ENCODE measurements at regions not wholly inside any gene's neighbourhood (a gene's known extent, or its start where the extent isn't known, plus 50 kb on each side); places are given as distances from the start of the nearest gene placed in this dataset.

GRCh38 chr18:27826101-27826500 lies 350.8 kb downstream of the CDH2 start:
- DNase-seq, result no peak

DNA sequence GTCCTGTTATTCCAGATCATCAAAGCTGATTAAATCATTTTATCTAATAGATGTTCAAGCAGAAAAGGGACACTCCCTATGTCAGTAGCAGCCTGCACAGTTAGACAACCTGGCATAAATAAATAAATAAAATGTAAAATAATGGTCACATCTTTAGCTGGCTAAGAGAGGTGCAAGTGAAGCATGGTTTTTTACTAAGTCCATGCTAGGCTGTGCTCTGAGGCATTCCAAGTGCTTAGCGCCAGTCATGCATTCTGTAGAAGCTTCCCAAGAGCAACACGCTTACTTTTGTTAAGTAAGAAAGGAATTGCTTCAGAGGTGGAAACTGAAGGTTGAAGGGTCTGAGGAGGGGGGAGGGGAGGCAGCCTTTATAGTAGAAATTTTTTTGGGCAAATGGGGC lies 351.2 kb downstream of the CDH2 start:
- DNase-seq, result no peak

DNA sequence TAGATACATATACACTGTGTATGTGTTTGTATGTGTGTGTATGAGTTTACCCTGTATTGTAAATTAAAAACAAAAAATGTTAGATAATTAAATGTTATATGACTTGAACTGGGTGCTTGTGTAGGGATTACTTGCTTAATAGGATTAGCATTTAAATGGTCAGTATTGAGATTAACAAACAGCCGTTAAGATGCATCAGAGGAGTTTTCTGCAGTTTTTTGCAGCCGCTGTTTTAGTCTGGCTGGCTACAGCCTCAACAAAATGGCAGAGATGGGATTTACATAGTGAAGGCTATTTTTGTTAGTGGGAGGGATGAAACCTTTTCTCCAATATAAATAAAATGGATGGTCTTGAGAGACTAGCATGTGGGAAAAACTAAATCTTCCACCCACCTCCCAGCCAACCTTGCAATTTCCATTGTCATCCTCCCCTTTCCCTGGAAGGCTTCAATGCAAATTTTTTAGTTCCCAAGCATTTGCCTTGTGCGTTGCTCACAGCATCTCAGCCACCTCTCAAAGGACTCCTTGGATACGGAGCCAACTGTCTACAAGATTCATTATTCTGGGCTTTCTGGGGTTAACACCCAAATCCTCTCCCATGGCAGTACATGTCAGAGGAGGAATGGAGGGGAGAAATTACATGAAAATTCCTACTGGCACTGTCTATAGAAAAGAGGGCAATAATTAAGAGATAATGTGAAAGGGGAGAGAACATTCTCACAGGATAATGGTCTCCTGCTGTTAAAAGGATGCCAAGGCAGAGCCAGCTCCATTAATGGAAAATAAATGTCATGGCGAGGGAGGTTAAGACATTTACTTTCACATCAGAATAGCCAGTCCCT lies 351.9 kb downstream of the CDH2 start:
- DNase-seq, result no peak

DNA sequence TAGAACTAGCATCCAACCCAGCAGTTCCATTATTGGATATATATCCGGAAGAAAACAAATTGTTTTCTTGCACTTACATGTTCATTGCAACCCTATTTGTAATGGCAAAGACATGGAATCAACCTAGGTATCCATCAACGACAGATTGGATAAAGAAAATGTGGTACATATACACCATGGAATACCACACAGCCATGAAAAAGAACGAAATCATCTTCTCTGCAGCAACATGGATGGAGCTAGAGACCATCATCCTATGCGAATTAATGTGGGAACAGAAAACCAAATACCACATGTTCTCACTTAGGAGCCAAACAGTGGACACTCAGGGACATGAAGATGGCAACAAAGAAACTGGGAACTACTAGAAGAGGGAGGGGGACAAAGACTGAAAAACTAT lies 352.7 kb downstream of the CDH2 start:
- no peak for DNase-seq

DNA sequence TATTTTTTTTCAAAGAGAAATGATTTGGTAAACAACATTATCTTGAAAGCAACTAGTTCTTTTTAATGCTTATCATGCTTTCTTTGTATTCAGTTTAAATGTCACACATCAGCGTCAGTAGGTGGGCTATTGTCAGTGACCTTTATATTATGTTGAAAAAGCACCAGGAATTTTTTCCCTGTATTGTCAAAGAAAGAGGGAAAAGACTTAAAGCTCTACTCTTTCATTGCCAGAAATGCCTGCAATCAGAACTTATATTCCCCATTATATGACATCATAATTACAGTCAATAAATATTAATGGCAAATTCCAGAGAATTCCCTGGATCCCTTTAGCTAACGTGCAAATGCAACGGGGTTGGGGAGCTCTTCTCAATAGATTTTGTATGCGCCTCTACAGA lies 353.9 kb downstream of the CDH2 start:
- no peak for DNase-seq

DNA sequence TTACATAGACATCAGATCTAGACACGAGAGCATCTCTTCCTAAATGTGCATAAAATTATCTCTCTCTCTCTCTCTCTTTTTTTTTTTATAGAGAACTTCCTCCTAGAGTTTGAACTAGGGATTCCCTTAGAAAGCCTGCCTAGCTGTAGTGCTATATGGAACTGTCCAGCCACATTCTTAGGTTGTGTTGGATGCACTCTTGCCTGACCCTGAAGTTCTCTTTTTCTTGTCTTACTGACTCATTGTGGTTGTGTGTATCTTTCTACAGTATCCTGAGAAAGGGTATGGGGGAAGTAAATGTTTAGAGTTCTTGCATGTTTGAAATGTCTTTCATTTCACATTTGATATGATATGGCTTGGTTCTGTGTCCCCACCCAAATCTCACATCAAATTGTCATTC lies 368.2 kb downstream of the CDH2 start:
- no peak for DNase-seq

DNA sequence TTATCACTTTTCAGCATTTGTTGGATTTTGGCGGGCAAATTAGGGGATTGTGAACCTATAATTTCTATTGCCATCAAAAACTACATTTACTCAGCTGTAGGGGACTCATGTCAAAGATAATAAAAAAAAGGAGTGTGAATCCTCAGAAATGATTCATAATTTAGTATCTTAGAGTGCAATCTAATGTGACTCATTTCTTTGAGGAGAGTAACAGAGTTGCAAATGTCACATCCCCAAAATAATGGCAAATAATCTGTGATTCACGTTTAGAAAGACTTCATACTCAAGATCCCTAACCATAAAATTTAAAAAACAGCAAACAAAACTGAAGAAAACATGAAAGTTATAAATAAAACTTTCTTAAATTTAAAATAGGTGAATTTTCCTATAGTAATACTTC lies 373.0 kb downstream of the CDH2 start:
- no peak for DNase-seq

- no peak for DNase-seq
These were observed 379.4 kb downstream of the CDH2 start for GRCh38 chr18:27797484-27797883.

DNA sequence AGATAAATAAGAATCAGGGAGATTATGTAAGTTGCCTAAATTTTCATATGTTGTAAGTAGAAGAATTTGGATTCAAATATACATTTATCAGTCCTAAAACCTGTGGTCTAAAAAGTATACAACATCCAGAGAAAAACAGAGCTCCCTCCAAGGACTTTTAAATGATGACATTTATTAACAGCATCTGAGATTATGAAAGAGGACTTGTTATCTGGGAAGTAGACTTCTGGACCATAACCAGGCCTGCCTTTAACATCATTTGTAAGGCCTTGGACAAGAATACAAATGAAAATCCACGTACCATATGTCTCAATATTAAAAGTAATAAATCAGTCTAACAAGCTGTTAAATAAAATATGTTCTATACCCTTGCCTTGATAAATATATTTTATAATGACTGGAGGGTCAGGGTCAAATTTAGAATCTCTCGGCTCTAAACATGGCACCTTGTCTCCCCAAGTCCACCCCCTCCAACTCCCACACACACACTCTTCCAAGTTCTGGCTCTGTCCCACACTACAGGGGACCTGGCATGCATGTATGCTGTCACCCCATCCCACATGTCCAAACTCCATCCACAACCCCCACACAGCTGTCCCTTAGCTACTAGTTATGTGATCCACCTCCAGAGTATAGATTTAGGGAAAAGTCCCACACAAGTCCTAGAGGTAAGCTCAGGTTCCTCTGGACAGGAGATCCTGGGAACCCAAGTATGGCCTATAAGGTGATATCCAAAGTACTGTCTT lies 382.6 kb downstream of the CDH2 start:
- no peak for DNase-seq

DNA sequence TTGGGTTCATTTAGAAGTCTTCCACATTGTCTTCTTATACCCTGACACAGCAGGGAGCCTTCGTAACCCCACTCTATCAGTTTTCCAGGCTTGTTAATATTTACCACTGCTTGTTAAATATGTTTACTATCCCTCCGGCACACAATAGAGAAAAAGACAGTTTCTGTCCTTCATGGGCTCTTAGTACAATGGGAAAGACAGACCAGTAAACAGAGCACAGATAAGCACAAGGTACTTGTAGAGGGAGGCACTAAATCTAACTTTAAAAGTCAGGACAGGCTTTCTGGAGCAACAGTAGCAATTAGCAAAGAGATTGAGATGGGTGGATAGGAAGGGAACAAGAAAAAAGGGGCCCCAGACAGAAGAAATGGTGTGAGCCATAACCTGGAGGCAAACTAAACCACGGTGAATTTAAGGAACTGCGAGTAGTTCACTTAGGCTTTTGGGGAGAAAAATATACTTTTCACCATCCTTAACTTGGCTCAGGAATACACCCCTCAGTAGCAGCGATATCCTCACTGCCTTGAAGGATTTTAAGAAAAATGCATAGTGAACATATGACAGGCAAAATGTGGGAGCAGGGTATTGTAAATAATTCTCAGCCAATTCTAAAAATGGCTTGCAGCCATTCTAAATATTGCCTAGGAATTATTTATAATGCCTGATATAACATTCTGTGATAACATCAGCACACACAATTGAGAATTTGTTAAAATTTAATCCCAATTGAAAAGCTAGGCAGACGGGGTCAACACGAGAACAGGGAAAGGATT lies 383.7 kb downstream of the CDH2 start:
- no peak for DNase-seq

DNA sequence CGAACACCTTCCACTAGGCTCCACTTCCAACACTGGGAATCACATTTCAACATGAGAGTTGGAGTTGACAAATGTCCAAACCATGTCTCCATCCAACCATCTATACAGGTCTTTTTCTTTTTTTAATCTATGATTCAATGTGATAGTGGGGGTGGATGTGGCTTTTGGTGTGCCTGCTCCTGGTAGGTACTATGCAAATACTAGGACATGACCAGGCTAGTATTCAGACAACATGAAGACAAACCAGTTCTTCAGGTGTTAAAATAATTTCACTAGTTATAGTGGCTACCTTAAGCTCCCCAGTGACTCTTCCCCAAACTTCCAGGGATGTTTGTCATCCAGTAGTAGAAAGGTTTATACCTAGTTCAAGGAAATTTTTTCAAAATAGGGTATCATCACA lies 387.5 kb downstream of the CDH2 start:
- no peak for DNase-seq

DNA sequence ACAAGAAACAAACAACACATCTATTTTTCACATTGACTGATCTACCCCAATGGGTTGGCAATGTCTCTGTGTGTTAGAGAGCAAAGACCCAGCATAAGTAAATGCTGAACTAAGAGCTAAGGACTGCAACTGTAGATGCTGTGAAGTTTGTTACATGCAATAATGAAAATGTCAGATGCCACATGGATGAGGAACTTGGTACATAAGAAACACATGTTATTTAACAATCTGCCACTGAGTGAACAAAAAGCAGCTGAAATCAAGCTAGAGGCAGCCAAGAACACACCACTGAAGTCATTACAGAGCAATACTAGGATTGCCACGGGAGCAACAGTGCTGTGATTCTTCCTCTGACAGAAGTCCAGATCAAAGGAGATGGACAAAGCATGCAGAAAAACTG lies 389.4 kb downstream of the CDH2 start:
- DNase-seq, result no peak

DNA sequence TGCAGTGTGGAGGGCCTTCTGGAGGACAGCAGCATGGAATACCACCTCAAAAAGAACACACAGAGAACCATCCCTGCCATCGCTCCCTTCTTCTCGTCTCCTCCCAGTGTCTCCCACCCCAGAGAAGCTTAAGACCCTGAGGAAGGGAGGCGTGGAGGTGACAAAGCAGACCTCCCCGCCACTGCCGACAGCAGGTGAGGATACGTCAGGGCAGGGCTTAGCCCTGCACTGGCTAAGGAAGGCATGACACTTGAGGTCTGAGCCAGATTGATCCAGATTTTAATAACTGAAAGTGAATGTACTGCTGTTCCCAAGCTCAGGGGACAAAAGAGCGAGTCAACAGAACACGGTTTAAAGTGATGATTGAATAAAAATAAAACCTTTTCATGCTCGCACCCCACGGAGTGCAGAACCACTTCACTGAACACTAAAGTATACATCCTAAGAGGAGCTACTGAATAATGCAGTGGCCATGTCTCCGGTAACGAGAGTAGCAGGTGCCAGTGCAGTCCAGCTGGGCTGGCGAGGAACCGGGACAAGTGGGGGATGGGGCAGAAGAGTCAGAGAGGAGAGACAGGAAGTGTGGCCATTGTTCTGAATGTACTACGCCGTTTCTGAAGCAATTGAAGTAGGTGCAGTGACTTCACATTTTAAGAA lies 391.0 kb downstream of the CDH2 start:
- DNase-seq, result peak in 5 of 51 donors; percentile 1 to 18 (median 5)

- DNase-seq, result no peak
These were observed 396.7 kb downstream of the CDH2 start for GRCh38 chr18:27780061-27780745.

DNA sequence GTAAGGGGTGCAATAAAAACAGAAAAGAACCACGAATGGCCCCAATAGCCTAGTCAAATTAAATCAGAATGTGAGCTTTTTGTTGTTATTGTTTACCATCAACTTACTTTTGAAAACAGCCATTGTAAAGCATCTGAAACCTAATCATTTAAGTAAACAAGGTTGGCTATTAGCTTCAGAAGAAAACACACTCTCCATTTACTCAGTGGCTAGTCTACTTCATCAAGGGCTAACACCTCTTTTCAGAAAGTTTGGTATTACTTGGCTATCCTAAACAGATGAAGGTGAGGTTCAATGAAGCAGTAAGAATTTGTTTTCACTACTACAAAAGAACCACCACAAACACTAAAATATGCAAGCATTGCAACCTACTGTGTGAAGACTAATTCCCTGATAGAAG lies 398.0 kb downstream of the CDH2 start:
- no peak for DNase-seq

DNA sequence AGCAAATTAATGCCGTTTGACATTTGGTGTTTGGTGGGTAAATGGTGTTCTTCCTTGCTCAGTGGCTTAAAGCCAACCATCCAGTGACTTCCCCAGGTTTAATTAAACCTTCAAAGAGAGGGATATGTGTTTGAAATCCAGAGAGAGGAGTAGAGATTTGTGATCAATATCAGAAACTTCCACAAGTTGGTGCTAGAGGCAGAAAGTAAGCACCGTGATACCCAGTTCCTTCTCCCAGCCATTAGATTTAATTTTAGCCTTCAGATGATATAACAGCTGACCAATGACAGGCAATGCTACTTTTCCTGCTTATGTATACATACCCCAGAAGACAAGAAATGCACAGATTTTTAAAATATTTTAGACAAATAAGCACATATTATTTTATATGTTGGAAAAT lies 398.5 kb downstream of the CDH2 start:
- DNase-seq, result no peak

- no peak for DNase-seq
These were observed 404.8 kb downstream of the CDH2 start for GRCh38 chr18:27772081-27772480.

- no peak for DNase-seq
These were observed 405.4 kb downstream of the CDH2 start for GRCh38 chr18:27771571-27771970.

DNA sequence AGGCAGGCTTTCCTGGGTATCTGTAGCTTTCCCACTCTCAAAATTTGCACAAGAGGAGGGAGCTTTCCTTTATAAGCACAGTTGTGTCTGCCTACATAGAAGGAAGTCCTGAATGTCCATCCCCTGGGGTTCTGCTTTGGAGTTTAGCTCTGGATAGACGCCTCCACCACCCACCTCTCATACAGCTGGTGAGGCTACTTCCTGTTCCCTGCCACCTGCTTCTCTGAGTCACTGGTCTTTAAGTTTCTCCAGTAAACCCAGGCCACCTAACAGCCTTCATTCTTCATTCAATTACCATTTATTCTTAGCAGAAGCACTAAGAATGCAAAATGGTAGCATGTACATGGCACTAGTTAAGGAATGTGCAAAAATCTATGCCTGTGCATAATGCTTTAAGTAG lies 407.8 kb downstream of the CDH2 start:
- no peak for DNase-seq

- no peak for DNase-seq
These were observed 413.0 kb downstream of the CDH2 start for GRCh38 chr18:27763936-27764335.

DNA sequence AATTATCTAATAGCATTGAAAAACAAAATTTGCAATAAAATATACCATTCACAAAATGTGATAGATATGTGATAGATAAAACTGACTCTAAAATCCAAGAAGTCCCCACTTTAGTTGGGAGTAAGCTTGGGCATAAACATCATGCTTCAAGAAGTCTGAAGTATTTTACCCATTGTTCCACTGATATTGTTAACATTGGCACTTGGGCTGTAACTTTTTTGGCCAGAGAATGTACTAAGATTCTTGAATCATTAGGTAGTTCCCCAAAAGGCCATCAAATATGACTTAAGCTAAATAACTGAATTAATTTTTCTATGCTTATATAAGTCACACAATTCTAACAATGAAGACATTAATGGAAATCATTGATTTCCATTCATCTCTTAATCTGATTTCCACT lies 413.6 kb downstream of the CDH2 start:
- DNase-seq, result no peak

Data from hypothalamus (tissue), 51 donors.